K562 (cell line): ENCODE measurements at regions not wholly inside any gene's neighbourhood (a gene's known extent, or its start where the extent isn't known, plus 50 kb on each side); places are given as distances from the start of the nearest gene placed in this dataset.

Experiments
- BCOR ChIP-seq: fragments of 450-650 bp; IDR thresholded peaks from 2 replicates; pipeline ENCODE4 v1.6.1; 2016
- BHLHE40 ChIP-seq: IDR thresholded peaks from 2 replicates; pipeline ENCODE4 v1.6.1; 2011; ENCODE audit warnings: low read length, improper control_type of control experiment
- CC2D1A ChIP-seq: fragments of 450-650 bp; IDR thresholded peaks from 2 replicates; pipeline ENCODE4 v1.6.1; 2017; ENCODE audit warnings: mild to moderate bottlenecking
- HDAC2 ChIP-seq: fragments of 450-650 bp; IDR thresholded peaks from 2 replicates; pipeline ENCODE4 v1.6.1; 2016; ENCODE audit warnings: mild to moderate bottlenecking
- HLTF ChIP-seq: fragments of 450-650 bp; IDR thresholded peaks from 2 replicates; pipeline ENCODE4 v1.6.1; 2016
- MTA1 ChIP-seq: fragments of 450-650 bp; IDR thresholded peaks from 2 replicates; pipeline ENCODE4 v1.6.1; 2017; ENCODE audit warnings: borderline replicate concordance
- NBN ChIP-seq: fragments of 450-650 bp; IDR thresholded peaks from 2 replicates; pipeline ENCODE4 v1.6.1; 2016; ENCODE audit warnings: low read depth, mild to moderate bottlenecking
- NUFIP1 ChIP-seq: fragments of 450-650 bp; IDR thresholded peaks from 2 replicates; pipeline ENCODE4 v1.6.1; 2018; ENCODE audit not compliant: partially characterized antibody
- RB1 ChIP-seq: fragments of 450-650 bp; IDR thresholded peaks from 2 replicates; pipeline ENCODE4 v1.6.1; 2017; ENCODE audit warnings: low read depth, mild to moderate bottlenecking
- SPI1 ChIP-seq: IDR thresholded peaks from 2 replicates; pipeline ENCODE4 v1.6.1; 2011; ENCODE audit warnings: low read depth, low read length, control low read depth, borderline replicate concordance
- TAF7 ChIP-seq: fragments of 450-650 bp; IDR thresholded peaks from 2 replicates; pipeline ENCODE4 v1.6.1; 2016; ENCODE audit warnings: missing genetic modification characterization, missing compliant biosample characterization
- TEAD1 ChIP-seq, 2 experiments: fragments of 450-650 bp in 1 of 2; sonication (generic) in 1 of 2; formaldehyde crosslinking; IDR thresholded peaks; 2 replicates each; pipeline versions ENCODE4 v1.4.0 to v1.8.0; 2020 to 2022; ENCODE audit warnings: mild to moderate bottlenecking in 2 of 2, missing genetic modification reagents in 1 of 2
- WHSC1 ChIP-seq: IDR thresholded peaks from one replicate; pipeline ENCODE4 v1.6.1; 2012; ENCODE audit warnings: low read length, control low read depth, inconsistent platforms
- YBX1 ChIP-seq: fragments of 450-650 bp; IDR thresholded peaks from 2 replicates; pipeline ENCODE4 v1.7.1; 2016; ENCODE audit warnings: mild to moderate bottlenecking
- ZNF184 ChIP-seq: sonication (generic); formaldehyde crosslinking; IDR thresholded peaks from 2 replicates; pipeline ENCODE4 v1.5.0; 2020; ENCODE audit warnings: missing genetic modification reagents
- ZNF436 ChIP-seq: fragments of 250-450, 450-650 bp; sonication (Bioruptor Pico); formaldehyde crosslinking; IDR thresholded peaks from 2 replicates; pipeline ENCODE4 v1.7.0; 2020; ENCODE audit warnings: mild to moderate bottlenecking
- TF ChIP-seq, protein P1 (sequence below): sonication (generic); formaldehyde crosslinking; IDR thresholded peaks from 2 replicates; pipeline ENCODE4 v1.8.1; 2023; ENCODE audit warnings: missing genetic modification reagents, mild to moderate bottlenecking, borderline replicate concordance
- TF ChIP-seq, protein P2 (sequence below): sonication (generic); formaldehyde crosslinking; IDR thresholded peaks from 2 replicates; pipeline ENCODE4 v1.8.1; 2023; ENCODE audit warnings: mild to moderate bottlenecking, missing genetic modification reagents, moderate library complexity
- TF ChIP-seq, protein P3 (sequence below): sonication (generic); formaldehyde crosslinking; IDR thresholded peaks from 2 replicates; pipeline ENCODE4 v1.8.0; 2022; ENCODE audit warnings: mild to moderate bottlenecking, missing genetic modification reagents

DNA sequence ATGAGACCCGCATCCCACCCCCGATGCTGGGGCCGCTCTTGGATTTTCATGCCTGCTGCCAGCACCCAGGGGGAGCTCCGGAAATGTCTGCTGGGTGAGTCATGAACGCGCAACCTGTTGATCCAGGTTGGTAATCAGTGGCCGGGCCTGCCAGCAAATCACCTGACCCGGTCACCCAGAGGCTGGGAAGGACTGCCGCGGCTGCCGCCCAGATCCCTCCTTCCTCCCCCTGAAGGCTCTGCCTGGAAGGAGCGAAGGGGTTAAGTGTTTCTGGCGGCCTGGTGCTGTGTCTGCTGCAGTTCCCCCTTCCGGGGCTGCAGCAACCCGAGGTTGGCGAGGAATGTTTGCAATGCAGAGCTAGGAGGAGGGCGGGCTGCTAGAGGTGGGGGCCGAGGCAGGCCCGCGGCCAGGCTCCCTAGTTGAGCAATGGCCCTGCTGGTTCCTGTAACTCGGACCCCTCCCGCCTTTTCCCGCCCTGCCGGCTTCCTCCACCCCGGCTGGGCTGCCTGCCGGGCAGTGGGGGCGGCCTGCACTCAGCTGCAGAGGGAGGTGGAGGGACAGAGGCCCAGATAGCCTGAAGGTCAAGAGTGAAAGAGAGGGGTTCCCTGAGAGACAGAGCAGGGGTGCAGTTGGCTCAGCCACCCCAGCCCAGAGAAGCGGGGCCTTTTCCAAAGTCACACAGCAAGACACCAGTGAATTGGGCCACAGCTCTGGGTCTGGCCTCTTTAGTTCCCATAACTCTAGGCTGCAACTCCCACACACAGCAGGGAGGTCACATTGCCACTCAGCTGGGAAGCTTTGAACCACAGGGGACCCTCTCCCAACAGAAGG, 156.3 kb upstream of the IER5L start (continued):
- TF ChIP-seq, protein P1, sequence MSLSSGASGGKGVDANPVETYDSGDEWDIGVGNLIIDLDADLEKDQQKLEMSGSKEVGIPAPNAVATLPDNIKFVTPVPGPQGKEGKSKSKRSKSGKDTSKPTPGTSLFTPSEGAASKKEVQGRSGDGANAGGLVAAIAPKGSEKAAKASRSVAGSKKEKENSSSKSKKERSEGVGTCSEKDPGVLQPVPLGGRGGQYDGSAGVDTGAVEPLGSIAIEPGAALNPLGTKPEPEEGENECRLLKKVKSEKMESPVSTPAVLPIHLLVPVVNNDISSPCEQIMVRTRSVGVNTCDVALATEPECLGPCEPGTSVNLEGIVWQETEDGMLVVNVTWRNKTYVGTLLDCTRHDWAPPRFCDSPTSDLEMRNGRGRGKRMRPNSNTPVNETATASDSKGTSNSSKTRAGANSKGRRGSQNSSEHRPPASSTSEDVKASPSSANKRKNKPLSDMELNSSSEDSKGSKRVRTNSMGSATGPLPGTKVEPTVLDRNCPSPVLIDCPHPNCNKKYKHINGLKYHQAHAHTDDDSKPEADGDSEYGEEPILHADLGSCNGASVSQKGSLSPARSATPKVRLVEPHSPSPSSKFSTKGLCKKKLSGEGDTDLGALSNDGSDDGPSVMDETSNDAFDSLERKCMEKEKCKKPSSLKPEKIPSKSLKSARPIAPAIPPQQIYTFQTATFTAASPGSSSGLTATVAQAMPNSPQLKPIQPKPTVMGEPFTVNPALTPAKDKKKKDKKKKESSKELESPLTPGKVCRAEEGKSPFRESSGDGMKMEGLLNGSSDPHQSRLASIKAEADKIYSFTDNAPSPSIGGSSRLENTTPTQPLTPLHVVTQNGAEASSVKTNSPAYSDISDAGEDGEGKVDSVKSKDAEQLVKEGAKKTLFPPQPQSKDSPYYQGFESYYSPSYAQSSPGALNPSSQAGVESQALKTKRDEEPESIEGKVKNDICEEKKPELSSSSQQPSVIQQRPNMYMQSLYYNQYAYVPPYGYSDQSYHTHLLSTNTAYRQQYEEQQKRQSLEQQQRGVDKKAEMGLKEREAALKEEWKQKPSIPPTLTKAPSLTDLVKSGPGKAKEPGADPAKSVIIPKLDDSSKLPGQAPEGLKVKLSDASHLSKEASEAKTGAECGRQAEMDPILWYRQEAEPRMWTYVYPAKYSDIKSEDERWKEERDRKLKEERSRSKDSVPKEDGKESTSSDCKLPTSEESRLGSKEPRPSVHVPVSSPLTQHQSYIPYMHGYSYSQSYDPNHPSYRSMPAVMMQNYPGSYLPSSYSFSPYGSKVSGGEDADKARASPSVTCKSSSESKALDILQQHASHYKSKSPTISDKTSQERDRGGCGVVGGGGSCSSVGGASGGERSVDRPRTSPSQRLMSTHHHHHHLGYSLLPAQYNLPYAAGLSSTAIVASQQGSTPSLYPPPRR (CRISPR knock-in tag), result no peak
- TF ChIP-seq SPI1 (peak; percentile 65; the same call in 1 of the 2 replicates), BHLHE40 (peak; percentile 56), CC2D1A (no peak), BCOR (peak; percentile 7; the same call in 1 of the 2 replicates), YBX1 (no peak), TAF7 (tag) (no peak; the same call in 1 of the 2 replicates), WHSC1 (no peak), NBN (no peak; the same call in 1 of the 2 replicates), MTA1 (no peak; the same call in 1 of the 2 replicates), ZNF436 (no peak), HLTF (no peak), HDAC2 (peak; percentile 29), ZNF184 (CRISPR knock-in tag) (no peak), RB1 (peak; percentile 68; the same call in 1 of the 2 replicates), TEAD1 (CRISPR knock-in tag; IDR thresholded peaks at IDR 0.05) (peak; percentile 20 to 93; a peak in 2 of 4 replicates), NUFIP1 (no peak)
- TF ChIP-seq, protein P2, sequence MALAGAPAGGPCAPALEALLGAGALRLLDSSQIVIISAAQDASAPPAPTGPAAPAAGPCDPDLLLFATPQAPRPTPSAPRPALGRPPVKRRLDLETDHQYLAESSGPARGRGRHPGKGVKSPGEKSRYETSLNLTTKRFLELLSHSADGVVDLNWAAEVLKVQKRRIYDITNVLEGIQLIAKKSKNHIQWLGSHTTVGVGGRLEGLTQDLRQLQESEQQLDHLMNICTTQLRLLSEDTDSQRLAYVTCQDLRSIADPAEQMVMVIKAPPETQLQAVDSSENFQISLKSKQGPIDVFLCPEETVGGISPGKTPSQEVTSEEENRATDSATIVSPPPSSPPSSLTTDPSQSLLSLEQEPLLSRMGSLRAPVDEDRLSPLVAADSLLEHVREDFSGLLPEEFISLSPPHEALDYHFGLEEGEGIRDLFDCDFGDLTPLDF (CRISPR knock-in tag), result no peak
- TF ChIP-seq, protein P3, sequence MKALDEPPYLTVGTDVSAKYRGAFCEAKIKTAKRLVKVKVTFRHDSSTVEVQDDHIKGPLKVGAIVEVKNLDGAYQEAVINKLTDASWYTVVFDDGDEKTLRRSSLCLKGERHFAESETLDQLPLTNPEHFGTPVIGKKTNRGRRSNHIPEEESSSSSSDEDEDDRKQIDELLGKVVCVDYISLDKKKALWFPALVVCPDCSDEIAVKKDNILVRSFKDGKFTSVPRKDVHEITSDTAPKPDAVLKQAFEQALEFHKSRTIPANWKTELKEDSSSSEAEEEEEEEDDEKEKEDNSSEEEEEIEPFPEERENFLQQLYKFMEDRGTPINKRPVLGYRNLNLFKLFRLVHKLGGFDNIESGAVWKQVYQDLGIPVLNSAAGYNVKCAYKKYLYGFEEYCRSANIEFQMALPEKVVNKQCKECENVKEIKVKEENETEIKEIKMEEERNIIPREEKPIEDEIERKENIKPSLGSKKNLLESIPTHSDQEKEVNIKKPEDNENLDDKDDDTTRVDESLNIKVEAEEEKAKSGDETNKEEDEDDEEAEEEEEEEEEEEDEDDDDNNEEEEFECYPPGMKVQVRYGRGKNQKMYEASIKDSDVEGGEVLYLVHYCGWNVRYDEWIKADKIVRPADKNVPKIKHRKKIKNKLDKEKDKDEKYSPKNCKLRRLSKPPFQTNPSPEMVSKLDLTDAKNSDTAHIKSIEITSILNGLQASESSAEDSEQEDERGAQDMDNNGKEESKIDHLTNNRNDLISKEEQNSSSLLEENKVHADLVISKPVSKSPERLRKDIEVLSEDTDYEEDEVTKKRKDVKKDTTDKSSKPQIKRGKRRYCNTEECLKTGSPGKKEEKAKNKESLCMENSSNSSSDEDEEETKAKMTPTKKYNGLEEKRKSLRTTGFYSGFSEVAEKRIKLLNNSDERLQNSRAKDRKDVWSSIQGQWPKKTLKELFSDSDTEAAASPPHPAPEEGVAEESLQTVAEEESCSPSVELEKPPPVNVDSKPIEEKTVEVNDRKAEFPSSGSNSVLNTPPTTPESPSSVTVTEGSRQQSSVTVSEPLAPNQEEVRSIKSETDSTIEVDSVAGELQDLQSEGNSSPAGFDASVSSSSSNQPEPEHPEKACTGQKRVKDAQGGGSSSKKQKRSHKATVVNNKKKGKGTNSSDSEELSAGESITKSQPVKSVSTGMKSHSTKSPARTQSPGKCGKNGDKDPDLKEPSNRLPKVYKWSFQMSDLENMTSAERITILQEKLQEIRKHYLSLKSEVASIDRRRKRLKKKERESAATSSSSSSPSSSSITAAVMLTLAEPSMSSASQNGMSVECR (CRISPR knock-in tag), result no peak
